Thoracic aorta (tissue), 2 donors: ENCODE measurements at regions not wholly inside any gene's neighbourhood (a gene's known extent, or its start where the extent isn't known, plus 50 kb on each side); places are given as distances from the start of the nearest gene placed in this dataset.

Source experiments
- ATAC-seq: fragments of 150-250 bp; one replicate; pipeline ENCODE4 v1.8.0; 2017; ENCODE audit warnings: low read depth; ENCODE audit not compliant: insufficient number of reproducible peaks, low FRiP score
- DNase-seq: peaks from one replicate; pipeline ENCODE4 v3.0.0-alpha.2; 2020; ENCODE audit warnings: low spot score
- H3K27ac ChIP-seq, 2 donors: fragments of 200-600 bp; sonication (generic); 1 replicate in 1 of 2; 2 replicates in 1 of 2; pipeline ENCODE4 v1.5.1; 2016; ENCODE audit warnings: mild to moderate bottlenecking in 2 of 2, moderate library complexity in 2 of 2
- H3K27me3 ChIP-seq: fragments of 200-600 bp; sonication (generic); replicated peaks from 2 replicates; pipeline ENCODE4 v1.6.0; 2016; ENCODE audit warnings: mild to moderate bottlenecking; ENCODE audit not compliant: insufficient read depth
- H3K36me3 ChIP-seq: fragments of 200-600 bp; sonication (generic); one replicate; pipeline ENCODE4 v1.5.1; 2016
- H3K4me1 ChIP-seq, 2 donors: fragments of 200-600 bp; sonication (generic); 1 replicate in 1 of 2; 2 replicates in 1 of 2; pipeline versions ENCODE4 v1.5.1 to v1.6.0; 2016; ENCODE audit warnings: low read depth in 2 of 2, mild to moderate bottlenecking in 1 of 2; ENCODE audit not compliant: control insufficient read depth in 1 of 2
- H3K4me3 ChIP-seq: fragments of 200-600 bp; sonication (generic); 2 replicates; pipeline ENCODE4 v1.5.1; 2016; ENCODE audit warnings: mild to moderate bottlenecking
- H3K9me3 ChIP-seq: fragments of 200-600 bp; sonication (generic); 2 replicates; pipeline ENCODE4 v1.5.1; 2016
- TF ChIP-seq, protein P1 (sequence below): fragments of 200-600 bp; sonication (generic); IDR thresholded peaks from one replicate; pipeline ENCODE4 v1.5.1; 2019; ENCODE audit warnings: antibody characterized with exemption

- no peaks in the 10 kb centered on the region for H3K4me1 ChIP-seq
- H3K36me3 ChIP-seq = no peaks in the 10 kb centered on the region
- H3K27ac ChIP-seq = no peak overlapping the region
- TF ChIP-seq, protein P1, sequence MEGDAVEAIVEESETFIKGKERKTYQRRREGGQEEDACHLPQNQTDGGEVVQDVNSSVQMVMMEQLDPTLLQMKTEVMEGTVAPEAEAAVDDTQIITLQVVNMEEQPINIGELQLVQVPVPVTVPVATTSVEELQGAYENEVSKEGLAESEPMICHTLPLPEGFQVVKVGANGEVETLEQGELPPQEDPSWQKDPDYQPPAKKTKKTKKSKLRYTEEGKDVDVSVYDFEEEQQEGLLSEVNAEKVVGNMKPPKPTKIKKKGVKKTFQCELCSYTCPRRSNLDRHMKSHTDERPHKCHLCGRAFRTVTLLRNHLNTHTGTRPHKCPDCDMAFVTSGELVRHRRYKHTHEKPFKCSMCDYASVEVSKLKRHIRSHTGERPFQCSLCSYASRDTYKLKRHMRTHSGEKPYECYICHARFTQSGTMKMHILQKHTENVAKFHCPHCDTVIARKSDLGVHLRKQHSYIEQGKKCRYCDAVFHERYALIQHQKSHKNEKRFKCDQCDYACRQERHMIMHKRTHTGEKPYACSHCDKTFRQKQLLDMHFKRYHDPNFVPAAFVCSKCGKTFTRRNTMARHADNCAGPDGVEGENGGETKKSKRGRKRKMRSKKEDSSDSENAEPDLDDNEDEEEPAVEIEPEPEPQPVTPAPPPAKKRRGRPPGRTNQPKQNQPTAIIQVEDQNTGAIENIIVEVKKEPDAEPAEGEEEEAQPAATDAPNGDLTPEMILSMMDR = no peak
- DNase-seq (no peak), ATAC-seq (no peak)
- H3K27me3 ChIP-seq = no peaks in the 10 kb centered on the region
- no peaks in the 10 kb centered on the region for H3K9me3 ChIP-seq
- H3K4me3 ChIP-seq = no peak overlapping the region
Observed at GRCh38 chr3:25114532-25114931, 313.5 kb upstream of the RARB start.

GRCh38 chr3:25117005-25117593, 311.0 kb upstream of the RARB start:
- H3K4me1 ChIP-seq = no peaks in the 10 kb centered on the region
- TF ChIP-seq, protein P1 = no peak
- no peaks in the 10 kb centered on the region for H3K36me3 ChIP-seq
- H3K9me3 ChIP-seq = no peaks in the 10 kb centered on the region
- DNase-seq (no peak), ATAC-seq (no peak)
- H3K27ac ChIP-seq = no peak overlapping the region
- H3K27me3 ChIP-seq = no peaks in the 10 kb centered on the region
- H3K4me3 ChIP-seq = no peak overlapping the region

DNA sequence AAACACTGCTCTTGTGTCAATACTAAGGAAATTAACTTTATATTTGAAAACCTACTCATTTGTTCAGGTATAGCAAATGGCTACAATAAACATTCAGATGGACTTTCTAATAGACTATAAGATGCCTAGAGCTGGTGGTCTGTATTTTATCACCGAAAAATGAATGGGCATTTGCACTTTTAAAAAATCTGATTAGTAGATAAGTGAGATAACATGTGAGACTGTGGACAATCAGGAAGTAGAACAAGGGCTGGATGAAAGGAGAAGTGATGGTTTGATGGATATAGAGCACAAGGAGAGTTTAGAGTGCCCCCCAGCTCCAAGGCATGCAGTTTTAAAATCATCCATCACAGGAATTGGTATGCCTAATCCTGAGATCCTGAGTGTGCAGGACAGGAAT, 308.4 kb upstream of the RARB start:
- Histone ChIP-seq H3K36me3 (no peaks in the 10 kb centered on the region), H3K27ac (no peak overlapping the region), H3K4me3 (no peak overlapping the region), H3K4me1 (no peaks in the 10 kb centered on the region), H3K9me3 (no peaks in the 10 kb centered on the region), H3K27me3 (no peaks in the 10 kb centered on the region)
- TF ChIP-seq, protein P1 = no peak
- no peak for ATAC-seq
- no peak for DNase-seq

DNA sequence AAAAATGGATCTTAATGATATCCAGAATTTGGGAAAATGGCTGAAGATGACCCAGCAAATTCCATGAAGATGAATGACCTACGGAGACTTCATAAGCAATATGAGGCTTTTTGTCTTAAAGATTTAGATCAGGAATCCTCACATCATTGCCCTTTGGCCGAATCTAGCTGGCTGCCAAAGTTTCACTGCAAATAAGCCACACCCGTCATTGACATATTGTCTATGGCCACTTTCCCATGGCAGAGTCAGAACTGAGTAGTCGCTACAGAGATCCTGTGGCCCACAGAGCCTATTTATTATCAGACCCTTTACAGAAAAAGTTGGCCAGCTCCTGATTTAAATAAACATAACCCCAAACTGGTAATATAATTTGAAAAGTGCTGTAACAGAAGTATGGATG, 307.4 kb upstream of the RARB start:
- Histone ChIP-seq H3K27me3 (no peaks in the 10 kb centered on the region), H3K4me1 (no peaks in the 10 kb centered on the region), H3K9me3 (no peaks in the 10 kb centered on the region), H3K27ac (no peak overlapping the region), H3K36me3 (no peaks in the 10 kb centered on the region), H3K4me3 (no peak overlapping the region)
- DNase-seq = no peak
- TF ChIP-seq, protein P1 = no peak
- no peak for ATAC-seq

- ATAC-seq (no peak), DNase-seq (no peak)
- Histone ChIP-seq H3K27me3 (no peaks in the 10 kb centered on the region), H3K4me3 (no peak overlapping the region), H3K27ac (no peak overlapping the region), H3K36me3 (no peaks in the 10 kb centered on the region), H3K9me3 (peaks cover 10% of the 10 kb centered on the region), H3K4me1 (no peaks in the 10 kb centered on the region)
- TF ChIP-seq, protein P1 = no peak
Observed at GRCh38 chr3:25125201-25125600, 302.9 kb upstream of the RARB start.
